CD4-positive, alpha-beta T cell treated with Interleukin-17A for 4 hours (primary cell): ENCODE measurements at regions not wholly inside any gene's neighbourhood (a gene's known extent, or its start where the extent isn't known, plus 50 kb on each side); places are given as distances from the start of the nearest gene placed in this dataset.

ENCODE experiments used
- DNase-seq: peaks from one replicate; pipeline ENCODE4 v3.0.0-alpha.2; 2020; ENCODE audit warnings: mixed read lengths

- DNase-seq, result no peak
Observed at GRCh38 chr11:29343465-29344333, 673.1 kb downstream of the KCNA4 start.

GRCh38 chr11:29336727-29337575 lies 679.9 kb downstream of the KCNA4 start:
- DNase-seq, result no peak

GRCh38 chr11:29334776-29335130 lies 682.1 kb downstream of the KCNA4 start:
- no peak for DNase-seq

GRCh38 chr11:29333993-29334775 lies 682.6 kb downstream of the KCNA4 start:
- no peak for DNase-seq

- no peak for DNase-seq
Observed at GRCh38 chr11:29331451-29332010, 685.3 kb downstream of the KCNA4 start.

- DNase-seq, result no peak
Observed at GRCh38 chr11:29328961-29329441, 687.8 kb downstream of the KCNA4 start.

- no peak for DNase-seq
Observed at GRCh38 chr11:29327891-29328290, 688.9 kb downstream of the KCNA4 start.

GRCh38 chr11:29326757-29327156 lies 690.1 kb downstream of the KCNA4 start:
- DNase-seq, result no peak

- DNase-seq, result no peak
Observed at GRCh38 chr11:29324328-29324727, 692.5 kb downstream of the KCNA4 start.

- DNase-seq, result no peak
Observed at GRCh38 chr11:29321293-29322132, 695.3 kb downstream of the KCNA4 start.

GRCh38 chr11:29320196-29320595 lies 696.6 kb downstream of the KCNA4 start:
- no peak for DNase-seq

GRCh38 chr11:29319210-29319609 lies 697.6 kb downstream of the KCNA4 start:
- DNase-seq, result no peak

- no peak for DNase-seq
Observed at GRCh38 chr11:29318134-29318845, 698.5 kb downstream of the KCNA4 start.

GRCh38 chr11:29317694-29318093 lies 699.1 kb downstream of the KCNA4 start:
- no peak for DNase-seq

GRCh38 chr11:29315275-29315674 lies 701.6 kb downstream of the KCNA4 start:
- DNase-seq, result no peak

GRCh38 chr11:29314211-29314610 lies 702.6 kb downstream of the KCNA4 start:
- DNase-seq, result no peak

GRCh38 chr11:29312812-29313211 lies 704.0 kb downstream of the KCNA4 start:
- DNase-seq, result no peak

GRCh38 chr11:29310725-29311342 lies 706.0 kb downstream of the KCNA4 start:
- DNase-seq, result no peak

- no peak for DNase-seq
Observed at GRCh38 chr11:29309992-29310391, 706.8 kb downstream of the KCNA4 start.

GRCh38 chr11:29306527-29306926 lies 710.3 kb downstream of the KCNA4 start:
- no peak for DNase-seq
